GM21528 (cell line): ENCODE measurements at regions not wholly inside any gene's neighbourhood (a gene's known extent, or its start where the extent isn't known, plus 50 kb on each side); places are given as distances from the start of the nearest gene placed in this dataset.
"Not testable (repeated sequence)": the region's sequence is repeated elsewhere in the genome, so short reads cannot be mapped to it uniquely, and the experiment has no call there.

ENCODE experiments used
- ATAC-seq: cut with Tn5 transposase; IDR thresholded peaks from one replicate; pipeline ENCODE4 v1.9.1; 2021; ENCODE audit warnings: mild to moderate bottlenecking, moderate library complexity; ENCODE audit not compliant: unreplicated experiment, low FRiP score

GRCh38 chr2:31739161-31739560, 158.4 kb upstream of the SRD5A2 start:
- ATAC-seq = no peak

GRCh38 chr2:31736695-31737454, 156.1 kb upstream of the SRD5A2 start:
- no peak for ATAC-seq

GRCh38 chr2:31735716-31736115, 155.0 kb upstream of the SRD5A2 start:
- no peak for ATAC-seq

GRCh38 chr2:31729442-31730092, 148.8 kb upstream of the SRD5A2 start:
- no peak for ATAC-seq

- no peak for ATAC-seq
Observed at GRCh38 chr2:31729065-31729439, 148.3 kb upstream of the SRD5A2 start.

GRCh38 chr2:31728406-31729064, 147.8 kb upstream of the SRD5A2 start:
- ATAC-seq = no peak

GRCh38 chr2:31726457-31726856, 145.7 kb upstream of the SRD5A2 start:
- no peak for ATAC-seq

- no peak for ATAC-seq
Observed at GRCh38 chr2:31725444-31725843, 144.7 kb upstream of the SRD5A2 start.

- ATAC-seq = no peak
Observed at GRCh38 chr2:31711737-31712136, 131.0 kb upstream of the SRD5A2 start.

GRCh38 chr2:31710121-31710520, 129.4 kb upstream of the SRD5A2 start:
- no peak for ATAC-seq

- ATAC-seq = no peak
Observed at GRCh38 chr2:31707992-31708391, 127.3 kb upstream of the SRD5A2 start.

- ATAC-seq = no peak
Observed at GRCh38 chr2:31704561-31705212, 123.9 kb upstream of the SRD5A2 start.

GRCh38 chr2:31703253-31703652, 122.5 kb upstream of the SRD5A2 start:
- no peak for ATAC-seq

- no peak for ATAC-seq
Observed at GRCh38 chr2:31698722-31699121, 118.0 kb upstream of the SRD5A2 start.

- no peak for ATAC-seq
Observed at GRCh38 chr2:31696068-31696467, 115.3 kb upstream of the SRD5A2 start.

- no peak for ATAC-seq
Observed at GRCh38 chr2:31694444-31694843, 113.7 kb upstream of the SRD5A2 start.

GRCh38 chr2:31693882-31694281, 113.1 kb upstream of the SRD5A2 start:
- no peak for ATAC-seq

GRCh38 chr2:31688282-31688681, 107.5 kb upstream of the SRD5A2 start:
- no peak for ATAC-seq

- ATAC-seq = not testable (repeated sequence)
Observed at GRCh38 chr2:31683506-31683905, 102.8 kb upstream of the SRD5A2 start.

GRCh38 chr2:31675485-31675901, 94.8 kb upstream of the SRD5A2 start:
- ATAC-seq = no peak

- ATAC-seq = no peak
Observed at GRCh38 chr2:31674446-31674845, 93.7 kb upstream of the SRD5A2 start.
